GM23248 (cell line): ENCODE measurements at regions not wholly inside any gene's neighbourhood (a gene's known extent, or its start where the extent isn't known, plus 50 kb on each side); places are given as distances from the start of the nearest gene placed in this dataset.

Experiments used
- DNase-seq: peaks from one replicate; pipeline ENCODE4 v3.0.0-alpha.2; 2015
- H2AFZ ChIP-seq: fragments of 200-600 bp; sonication (generic); 2 replicates; pipeline ENCODE4 v1.6.1; 2016; ENCODE audit warnings: antibody characterized with exemption
- H3F3A ChIP-seq: fragments of 200-600 bp; sonication (generic); 2 replicates; pipeline ENCODE4 v1.6.1; 2016; ENCODE audit warnings: mild to moderate bottlenecking, antibody characterized with exemption, mixed run types; ENCODE audit not compliant: insufficient read depth
- H3K27ac ChIP-seq: fragments of 200-600 bp; sonication (generic); 2 replicates; pipeline ENCODE4 v1.5.1; 2016; ENCODE audit warnings: mild to moderate bottlenecking
- H3K27me3 ChIP-seq: fragments of 200-600 bp; sonication (generic); replicated peaks from 2 replicates; pipeline ENCODE4 v1.6.1; 2016; ENCODE audit warnings: mild to moderate bottlenecking; ENCODE audit not compliant: insufficient read depth
- H3K36me3 ChIP-seq: fragments of 200-600 bp; sonication (generic); 2 replicates; pipeline ENCODE4 v1.6.1; 2016; ENCODE audit warnings: low read depth, mild to moderate bottlenecking
- H3K4me1 ChIP-seq: fragments of 200-600 bp; sonication (generic); 2 replicates; pipeline ENCODE4 v1.6.1; 2016; ENCODE audit warnings: mild to moderate bottlenecking; ENCODE audit not compliant: insufficient read depth
- H3K4me2 ChIP-seq: fragments of 200-600 bp; sonication (generic); one replicate; pipeline ENCODE4 v1.6.1; 2016; ENCODE audit warnings: mild to moderate bottlenecking; ENCODE audit not compliant: unreplicated experiment
- H3K4me3 ChIP-seq: fragments of 200-600 bp; sonication (generic); 2 replicates; pipeline ENCODE4 v1.5.1; 2016; ENCODE audit warnings: mild to moderate bottlenecking
- H3K79me2 ChIP-seq: fragments of 200-600 bp; sonication (generic); 2 replicates; pipeline ENCODE4 v1.6.1; 2016; ENCODE audit warnings: mild to moderate bottlenecking; ENCODE audit not compliant: insufficient read depth
- H3K9ac ChIP-seq: fragments of 200-600 bp; sonication (generic); 2 replicates; pipeline ENCODE4 v1.6.1; 2016; ENCODE audit warnings: mild to moderate bottlenecking
- H3K9me2 ChIP-seq: fragments of 200-600 bp; sonication (generic); 2 replicates; pipeline ENCODE4 v1.6.1; 2016; ENCODE audit warnings: mixed run types, mild to moderate bottlenecking, moderate library complexity; ENCODE audit not compliant: insufficient read depth
- H3K9me3 ChIP-seq: fragments of 200-600 bp; sonication (generic); one replicate; pipeline ENCODE4 v1.6.1; 2017; ENCODE audit warnings: low read depth
- H4K20me1 ChIP-seq: fragments of 200-600 bp; sonication (generic); 2 replicates; pipeline ENCODE4 v1.6.0; 2016; ENCODE audit not compliant: insufficient read depth
- EZH2 ChIP-seq: fragments of 200-600 bp; sonication (generic); IDR thresholded peaks from 2 replicates; pipeline ENCODE4 v1.6.1; 2018; ENCODE audit warnings: antibody characterized with exemption, mild to moderate bottlenecking; ENCODE audit not compliant: insufficient read depth, poor library complexity, severe bottlenecking
- EZH2phosphoT487 ChIP-seq: fragments of 200-600 bp; sonication (generic); IDR thresholded peaks from 2 replicates; pipeline ENCODE4 v1.6.1; 2018; ENCODE audit warnings: antibody characterized with exemption, moderate library complexity, mild to moderate bottlenecking, low read depth; ENCODE audit not compliant: insufficient read depth
- WGBS, 2 experiments: methylation state at CpG; one replicate each; pipeline ENCODE4 v1.1.6; 2015 to 2017; ENCODE audit warnings: low lambda C conversion rate in 2 of 2, low coverage in 1 of 2; ENCODE audit errors: missing lambda C conversion rate in 2 of 2; 5-methylcytosine and 5-hydroxymethylcytosine counted together
- in situ Hi-C: fragments of 300-500 bp; cut with MboI; formaldehyde crosslinking; loops from 2 replicates; pipeline ENCODE4 v1.15.0; 2020

DNA sequence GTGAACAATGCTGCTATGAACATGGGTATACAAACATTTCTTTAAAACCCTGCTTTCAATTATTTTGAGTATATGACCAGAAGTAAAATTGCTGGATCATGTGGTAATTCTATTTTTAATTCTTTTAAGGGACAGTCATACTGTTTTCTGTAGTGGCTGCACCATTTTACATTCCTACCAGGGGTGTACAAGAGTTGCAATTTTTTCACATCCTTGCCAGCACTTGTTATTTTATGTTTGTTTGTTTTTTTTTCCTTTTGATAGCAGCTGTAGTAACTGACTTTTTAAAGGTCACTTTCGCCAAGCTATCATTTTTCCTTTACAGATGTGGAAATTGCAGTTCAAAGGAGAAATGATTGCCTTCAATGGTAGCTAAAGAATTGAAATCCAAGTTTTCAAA, 99.5 kb downstream of the GPR85 start:
- no peak for DNase-seq
- Histone ChIP-seq H3K4me3 (peak overlapping the region; percentile 64), H3K27me3 (no peaks in the 10 kb centered on the region), H2AFZ (peak overlapping the region; percentile 48; the same call in 1 of the 2 replicates), H3K9ac (no peak overlapping the region), H3K36me3 (no peaks in the 10 kb centered on the region), H3K9me2 (no peaks in the 10 kb centered on the region), H3K79me2 (peaks cover 12% of the 10 kb centered on the region), H3K27ac (peak overlapping the region; percentile 95), H3K4me2 (peak overlapping the region; percentile 84), H3K4me1 (peaks cover 70% of the 10 kb centered on the region), H3F3A (peaks cover 39% of the 10 kb centered on the region), H4K20me1 (no peaks in the 10 kb centered on the region), H3K9me3 (no peaks in the 10 kb centered on the region)
- in situ Hi-C loops: no loop called here
- WGBS, 2 experiments: 11 to 18% methylated on average over 1 of the region's 1 CpG
- TF ChIP-seq EZH2: no peak
- TF ChIP-seq EZH2phosphoT487: no peak

DNA sequence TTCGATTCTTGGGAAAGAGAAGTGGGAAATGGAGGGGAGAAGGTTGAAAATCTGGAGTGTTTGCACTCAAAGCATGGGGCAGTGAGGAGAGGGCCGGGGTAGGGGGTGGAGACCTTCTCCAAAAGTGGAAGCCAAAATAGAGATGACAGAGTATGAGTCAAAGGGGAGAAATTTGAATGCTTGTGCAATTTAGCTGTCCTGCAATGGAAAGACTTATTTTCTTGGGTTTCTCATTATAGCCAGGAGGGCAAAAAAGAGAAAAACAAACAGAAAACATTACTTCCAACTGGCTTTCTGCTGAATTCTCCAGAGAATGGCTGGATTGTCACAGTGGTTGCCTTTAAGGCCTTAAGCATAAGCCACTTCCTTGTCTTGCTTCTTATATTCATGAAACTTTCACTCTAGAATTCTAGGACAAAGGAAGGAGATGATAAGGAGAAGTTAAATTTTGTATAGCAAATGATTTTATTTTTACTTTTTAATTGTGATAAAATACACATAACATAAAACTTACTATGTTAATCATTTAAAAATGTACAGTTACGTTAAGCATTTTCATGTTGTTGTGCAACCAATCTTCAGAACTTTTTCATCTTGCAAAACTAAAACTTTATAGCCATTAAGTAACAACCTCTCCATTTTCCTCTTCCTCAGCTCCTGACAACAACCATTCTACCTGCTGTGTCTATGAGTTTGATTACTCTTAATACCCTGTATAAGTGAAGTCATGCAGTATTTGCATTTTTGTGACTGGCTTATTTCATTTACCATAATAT, 100.2 kb downstream of the GPR85 start:
- in situ Hi-C loops: no loop called here
- H3K4me3 ChIP-seq: peak overlapping the region; percentile 64
- H3K4me1 ChIP-seq: peaks cover 75% of the 10 kb centered on the region
- H3K27me3 ChIP-seq: no peaks in the 10 kb centered on the region
- H3K9ac ChIP-seq: peak overlapping the region; percentile 70
- peak overlapping the region; percentile 95 for H3K27ac ChIP-seq
- H3F3A ChIP-seq: peaks cover 43% of the 10 kb centered on the region
- no peak for TF ChIP-seq EZH2
- TF ChIP-seq EZH2phosphoT487: no peak
- no peaks in the 10 kb centered on the region for H3K9me3 ChIP-seq
- H3K79me2 ChIP-seq: peaks cover 5% of the 10 kb centered on the region
- no peaks in the 10 kb centered on the region for H3K36me3 ChIP-seq
- H4K20me1 ChIP-seq: no peaks in the 10 kb centered on the region
- DNase-seq: peak; percentile 81
- H3K4me2 ChIP-seq: peak overlapping the region; percentile 84
- no peaks in the 10 kb centered on the region for H3K9me2 ChIP-seq
- H2AFZ ChIP-seq: peak overlapping the region; percentile 64
- WGBS, 2 experiments: 3 to 10% methylated on average over 3 of the region's 3 CpGs

- Histone ChIP-seq H3K9me2 (no peaks in the 10 kb centered on the region), H3K27me3 (no peaks in the 10 kb centered on the region), H3K9me3 (no peaks in the 10 kb centered on the region), H3K4me3 (peak overlapping the region; percentile 64), H3F3A (peaks cover 43% of the 10 kb centered on the region), H3K4me1 (peaks cover 66% of the 10 kb centered on the region), H2AFZ (peak overlapping the region; percentile 64), H4K20me1 (no peaks in the 10 kb centered on the region), H3K79me2 (no peaks in the 10 kb centered on the region), H3K9ac (peak overlapping the region; percentile 70), H3K36me3 (no peaks in the 10 kb centered on the region), H3K27ac (peak overlapping the region; percentile 95), H3K4me2 (peak overlapping the region; percentile 84)
- DNase-seq: peak; percentile 77
- WGBS, 2 experiments: 4 to 5% methylated on average over 6 to 9 of the region's 9 CpGs
- no peak for TF ChIP-seq EZH2phosphoT487
- no peak for TF ChIP-seq EZH2
- in situ Hi-C loops: no loop called here
Observed at GRCh38 chr7:112985377-112985987, 101.1 kb downstream of the GPR85 start.

GRCh38 chr7:112982441-112983063, 104.1 kb downstream of the GPR85 start:
- Histone ChIP-seq H3K4me2 (no peak overlapping the region), H2AFZ (peak overlapping the region; percentile 17; the same call in 1 of the 2 replicates), H4K20me1 (no peaks in the 10 kb centered on the region), H3K27me3 (no peaks in the 10 kb centered on the region), H3K4me3 (no peak overlapping the region), H3F3A (peaks cover 33% of the 10 kb centered on the region), H3K4me1 (peaks cover 43% of the 10 kb centered on the region), H3K9me3 (no peaks in the 10 kb centered on the region), H3K79me2 (no peaks in the 10 kb centered on the region), H3K9ac (no peak overlapping the region), H3K36me3 (no peaks in the 10 kb centered on the region), H3K9me2 (no peaks in the 10 kb centered on the region), H3K27ac (no peak overlapping the region)
- no peak for DNase-seq
- in situ Hi-C loops: no loop called here
- WGBS, 2 experiments: 15 to 20% methylated on average over 1 of the region's 1 CpG
- TF ChIP-seq EZH2phosphoT487 (no peak), EZH2 (no peak)
